Prostate gland (tissue), 2 donors: ENCODE measurements at regions not wholly inside any gene's neighbourhood (a gene's known extent, or its start where the extent isn't known, plus 50 kb on each side); places are given as distances from the start of the nearest gene placed in this dataset.

ENCODE experiments used
- CTCF ChIP-seq, 4 experiments: fragments of 200-600 bp in 2 of 4; fragments of 450-650 bp in 2 of 4; sonication (generic) in 2 of 4; IDR thresholded peaks; 1 replicate in 3 of 4; 2 replicates in 1 of 4; pipeline ENCODE4 v1.5.1; 2016 to 2019; ENCODE audit warnings: antibody characterized with exemption in 4 of 4, mild to moderate bottlenecking in 2 of 4, moderate library complexity in 2 of 4
- POLR2A ChIP-seq: fragments of 450-650 bp; IDR thresholded peaks from one replicate; pipeline ENCODE4 v1.6.1; 2016; ENCODE audit warnings: antibody characterized with exemption, mild to moderate bottlenecking
- POLR2AphosphoS5 ChIP-seq: sonication (generic); formaldehyde crosslinking; IDR thresholded peaks from one replicate; pipeline ENCODE4 v1.6.1; 2017; ENCODE audit warnings: antibody characterized with exemption

GRCh38 chr18:73948497-73948896, 199.1 kb downstream of the FBXO15 start:
- TF ChIP-seq CTCF (IDR thresholded peaks at IDR 0.05) (no peak), POLR2A (no peak), POLR2AphosphoS5 (no peak)
